Adipocyte (in vitro differentiated cells): ENCODE measurements at regions not wholly inside any gene's neighbourhood (a gene's known extent, or its start where the extent isn't known, plus 50 kb on each side); places are given as distances from the start of the nearest gene placed in this dataset.
"Not testable (repeated sequence)": the region's sequence is repeated elsewhere in the genome, so short reads cannot be mapped to it uniquely, and the experiment has no call there.

Experiments
- DNase-seq: peaks from one replicate; pipeline ENCODE4 v3.0.0-alpha.2; 2015; ENCODE audit warnings: low read depth
- H3K27me3 ChIP-seq: replicated peaks from 2 replicates; pipeline ENCODE4 v1.7.0; 2013; ENCODE audit warnings: mild to moderate bottlenecking, low read length, moderate library complexity; ENCODE audit not compliant: control insufficient read depth, insufficient read depth
- H3K36me3 ChIP-seq: 2 replicates; pipeline ENCODE4 v1.7.0; 2013; ENCODE audit warnings: low read length, mild to moderate bottlenecking, moderate library complexity; ENCODE audit not compliant: control insufficient read depth, insufficient read depth, severe bottlenecking
- H3K4me1 ChIP-seq: 2 replicates; pipeline ENCODE4 v1.7.0; 2013; ENCODE audit warnings: mild to moderate bottlenecking, low read length, moderate library complexity; ENCODE audit not compliant: control insufficient read depth, insufficient read depth
- H3K4me3 ChIP-seq: 2 replicates; pipeline ENCODE4 v1.7.0; 2013; ENCODE audit warnings: mild to moderate bottlenecking, low read length, moderate library complexity
- H3K9ac ChIP-seq: 2 replicates; pipeline ENCODE4 v1.7.0; 2013; ENCODE audit warnings: mild to moderate bottlenecking, low read length, moderate library complexity
- H3K9me3 ChIP-seq: 2 replicates; pipeline ENCODE4 v1.7.0; 2013; ENCODE audit warnings: mild to moderate bottlenecking, low read length, moderate library complexity; ENCODE audit not compliant: control insufficient read depth

DNA sequence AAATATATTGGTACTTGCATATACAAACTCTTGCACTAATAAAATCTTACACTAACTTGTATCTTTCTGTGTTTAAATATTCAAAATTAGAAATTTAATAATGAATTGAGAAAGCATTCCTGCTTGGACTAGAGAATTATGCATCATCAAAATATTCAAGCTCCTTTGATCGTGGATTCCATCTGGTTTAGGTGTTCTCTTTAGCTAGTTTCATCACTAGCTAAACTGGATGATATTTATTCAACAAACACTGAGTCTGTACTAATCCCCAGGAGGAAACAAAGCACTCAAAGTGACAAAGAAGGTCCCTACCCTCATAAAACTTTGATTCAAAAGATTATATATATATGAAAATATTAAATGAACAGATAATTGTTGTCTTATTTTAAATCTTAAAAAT lies 1360.9 kb upstream of the ALCAM start:
- Histone ChIP-seq H3K9ac (no peak overlapping the region), H3K36me3 (no peaks in the 10 kb centered on the region), H3K4me1 (no peaks in the 10 kb centered on the region), H3K27me3 (no peaks in the 10 kb centered on the region), H3K4me3 (no peak overlapping the region), H3K9me3 (no peaks in the 10 kb centered on the region)
- peak; percentile 21 for DNase-seq

DNA sequence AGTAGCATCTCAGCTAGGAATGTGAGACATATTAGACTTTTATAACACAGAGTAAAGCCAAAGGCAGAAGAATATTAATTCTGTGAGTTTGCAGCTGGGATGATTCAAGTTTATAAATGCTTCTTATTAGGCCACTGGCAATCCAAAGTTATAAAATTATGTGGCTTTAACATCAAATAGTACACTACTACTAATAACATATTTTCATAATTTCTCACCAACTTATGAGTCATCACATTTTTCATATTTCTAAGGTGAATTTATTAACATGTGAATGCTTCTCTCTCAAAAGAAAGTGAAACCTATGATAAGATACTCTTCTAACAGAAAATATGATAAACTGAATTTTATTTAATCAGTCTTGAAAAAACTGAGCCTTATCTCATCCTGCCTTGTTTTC lies 1348.2 kb upstream of the ALCAM start:
- Histone ChIP-seq H3K4me3 (no peak overlapping the region), H3K9me3 (peaks cover 14% of the 10 kb centered on the region), H3K4me1 (no peaks in the 10 kb centered on the region), H3K36me3 (no peaks in the 10 kb centered on the region), H3K9ac (no peak overlapping the region), H3K27me3 (no peaks in the 10 kb centered on the region)
- DNase-seq, result peak; percentile 5

DNA sequence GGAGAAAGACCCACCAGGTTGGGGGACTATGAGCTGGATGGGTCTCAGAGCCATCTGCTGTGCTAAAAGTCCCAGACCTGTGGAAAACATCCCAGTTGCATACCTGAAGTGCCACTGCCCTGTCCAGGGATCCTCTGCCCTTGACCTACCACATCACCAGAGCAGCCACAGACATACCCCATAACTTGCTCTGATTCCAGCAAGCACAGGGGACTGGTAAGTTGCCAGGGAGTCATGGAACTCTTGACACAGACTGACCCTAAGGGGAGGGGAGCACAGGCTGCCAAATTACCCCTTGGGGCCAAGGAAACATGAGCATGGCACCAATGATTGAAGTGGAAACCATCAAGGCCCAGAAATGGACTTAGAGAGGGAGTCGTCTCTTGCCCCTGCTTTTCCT lies 1335.1 kb upstream of the ALCAM start:
- no peaks in the 10 kb centered on the region for H3K4me1 ChIP-seq
- DNase-seq, result no peak
- H3K36me3 ChIP-seq, result no peaks in the 10 kb centered on the region
- peaks cover 4% of the 10 kb centered on the region for H3K9me3 ChIP-seq
- H3K27me3 ChIP-seq, result no peaks in the 10 kb centered on the region
- no peak overlapping the region for H3K4me3 ChIP-seq
- H3K9ac ChIP-seq, result no peak overlapping the region

DNA sequence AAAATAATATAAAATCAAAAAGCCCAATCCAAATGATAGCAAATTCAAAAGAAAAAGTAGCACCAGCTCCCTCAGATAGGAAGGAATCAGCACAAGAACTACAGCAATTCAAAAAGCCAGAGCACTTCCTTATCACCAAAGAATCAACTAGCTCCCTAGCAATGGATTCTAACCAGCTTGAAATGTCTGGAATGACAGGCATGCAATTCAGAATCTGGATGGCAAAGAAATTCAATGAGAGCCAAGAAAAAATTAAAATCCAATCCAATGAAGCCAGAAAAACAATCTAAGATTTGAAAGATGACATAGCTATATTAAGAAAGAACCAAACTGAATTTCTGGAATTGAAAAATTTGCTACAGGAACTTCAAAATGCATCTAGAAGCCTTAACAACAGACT lies 1334.4 kb upstream of the ALCAM start:
- no peaks in the 10 kb centered on the region for H3K4me1 ChIP-seq
- peaks cover 4% of the 10 kb centered on the region for H3K9me3 ChIP-seq
- H3K36me3 ChIP-seq, result no peaks in the 10 kb centered on the region
- H3K9ac ChIP-seq, result no peak overlapping the region
- no peaks in the 10 kb centered on the region for H3K27me3 ChIP-seq
- H3K4me3 ChIP-seq, result no peak overlapping the region
- DNase-seq, result peak; percentile 48

DNA sequence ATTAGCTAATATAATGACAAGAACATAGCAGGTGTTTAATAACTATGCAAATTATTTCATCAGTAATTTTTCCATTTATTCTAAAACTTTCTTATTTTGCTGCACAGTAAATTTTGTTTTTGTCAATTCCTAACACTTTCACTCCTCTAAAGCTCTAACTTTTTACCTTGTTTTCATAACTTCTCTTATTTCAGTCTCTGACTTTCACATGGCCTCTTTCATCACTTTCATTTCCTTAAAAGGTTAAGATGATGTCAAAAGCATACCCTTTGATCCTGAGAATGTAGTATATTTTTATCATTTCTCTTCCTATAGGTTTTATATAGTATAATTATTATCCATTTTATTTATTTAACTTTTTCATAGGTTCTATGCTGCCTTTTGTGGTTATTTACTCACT lies 1325.8 kb upstream of the ALCAM start:
- H3K36me3 ChIP-seq, result no peaks in the 10 kb centered on the region
- no peaks in the 10 kb centered on the region for H3K4me1 ChIP-seq
- H3K9ac ChIP-seq, result no peak overlapping the region
- no peak overlapping the region for H3K4me3 ChIP-seq
- no peaks in the 10 kb centered on the region for H3K9me3 ChIP-seq
- no peak for DNase-seq
- H3K27me3 ChIP-seq, result no peaks in the 10 kb centered on the region

DNA sequence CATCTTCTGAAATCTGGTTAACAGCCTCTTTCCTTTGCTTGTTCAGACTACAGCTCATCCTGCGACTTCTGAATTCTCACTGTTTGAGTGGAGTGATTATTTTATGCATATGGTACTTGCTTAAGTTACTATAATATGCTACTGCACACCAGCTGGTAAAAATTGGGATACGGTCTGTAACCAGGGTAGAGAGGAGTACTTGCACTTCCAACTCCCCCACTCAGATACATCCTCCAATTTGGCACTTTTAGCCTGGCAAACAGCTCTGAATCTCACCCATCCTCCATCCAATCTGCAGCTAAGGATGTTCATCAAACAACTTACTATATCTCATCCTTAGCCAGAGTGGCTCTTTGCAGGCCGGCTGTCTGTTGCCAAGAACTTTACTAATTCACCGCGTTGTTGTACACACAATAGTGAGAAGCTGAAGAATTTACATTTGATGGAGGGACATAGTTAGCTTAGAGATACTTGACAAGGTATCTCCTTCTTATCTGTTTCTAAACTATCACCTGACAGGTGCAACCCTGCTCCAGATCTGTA lies 1323.6 kb upstream of the ALCAM start:
- H3K4me3 ChIP-seq, H3K9ac ChIP-seq, DNase-seq, H3K27me3 ChIP-seq, H3K36me3 ChIP-seq, H3K9me3 ChIP-seq, H3K4me1 ChIP-seq: not testable (repeated sequence)

DNA sequence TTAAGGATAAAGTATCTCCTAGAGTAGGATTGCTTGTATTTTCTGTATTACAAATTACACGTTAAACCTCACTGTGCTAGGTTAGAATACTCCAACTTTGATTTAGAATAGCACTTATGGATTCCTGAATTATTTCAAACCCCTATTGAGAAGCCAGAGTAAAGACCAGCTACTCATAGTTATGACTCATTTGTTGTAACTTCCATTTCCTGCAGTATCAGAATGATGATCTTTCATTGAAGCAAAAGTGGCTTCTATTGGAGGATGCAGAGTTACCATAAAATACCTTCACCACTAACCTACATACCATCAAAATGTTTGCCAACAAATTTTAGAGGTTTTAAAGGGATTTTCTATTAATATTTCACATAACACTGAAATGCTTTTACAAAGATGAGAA lies 1322.7 kb upstream of the ALCAM start:
- peak; percentile 13 for DNase-seq
- H3K9me3 ChIP-seq, result no peaks in the 10 kb centered on the region
- H3K4me3 ChIP-seq, result no peak overlapping the region
- H3K27me3 ChIP-seq, result no peaks in the 10 kb centered on the region
- H3K9ac ChIP-seq, result no peak overlapping the region
- H3K4me1 ChIP-seq, result no peaks in the 10 kb centered on the region
- H3K36me3 ChIP-seq, result no peaks in the 10 kb centered on the region

DNA sequence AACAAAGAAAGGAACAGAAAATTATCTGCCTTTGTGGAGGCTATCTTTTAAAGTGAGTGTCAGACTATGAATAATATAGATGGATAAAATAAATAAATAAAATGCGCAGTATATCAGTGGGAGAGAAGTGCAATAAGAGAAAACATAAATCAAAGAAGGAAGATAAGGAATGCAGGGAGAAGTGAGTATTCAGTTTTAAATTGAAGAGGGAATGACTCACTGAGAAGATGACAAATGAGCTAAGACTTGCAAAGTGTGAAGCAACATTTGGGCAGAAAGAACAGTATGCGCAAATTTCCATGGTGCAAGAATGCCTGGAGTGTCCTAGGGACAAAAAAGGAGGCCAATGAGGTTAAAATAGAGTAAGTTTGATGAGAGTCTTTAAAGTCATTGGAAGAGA lies 1300.1 kb upstream of the ALCAM start:
- no peak overlapping the region for H3K9ac ChIP-seq
- DNase-seq, result peak; percentile 83

DNA sequence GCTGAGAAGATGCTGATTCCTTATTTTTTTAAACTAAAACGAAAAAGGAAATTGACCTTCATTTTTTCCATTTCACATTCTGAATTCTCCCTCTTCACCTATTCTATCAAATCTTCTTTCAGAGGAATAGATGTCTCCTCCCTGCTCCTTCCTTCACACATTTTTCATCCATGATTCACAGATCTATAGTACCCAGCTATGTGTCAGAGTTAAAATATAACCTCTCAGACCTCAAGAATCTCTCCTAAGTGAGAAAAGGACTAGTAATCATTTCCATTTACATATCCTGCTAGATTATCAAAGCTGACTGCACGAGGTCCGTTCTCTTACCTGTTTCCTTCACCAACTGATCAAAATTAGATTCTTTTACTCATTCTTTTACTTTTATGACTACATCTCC lies 1297.6 kb upstream of the ALCAM start:
- no peak overlapping the region for H3K9ac ChIP-seq
- no peak overlapping the region for H3K4me3 ChIP-seq
- H3K9me3 ChIP-seq, result no peaks in the 10 kb centered on the region
- no peaks in the 10 kb centered on the region for H3K27me3 ChIP-seq
- peak; percentile 11 for DNase-seq
- no peaks in the 10 kb centered on the region for H3K36me3 ChIP-seq
- peaks cover 13% of the 10 kb centered on the region for H3K4me1 ChIP-seq

More for the DNA sequence above, 1300.1 kb upstream of the ALCAM start:
- Histone ChIP-seq H3K27me3 (no peaks in the 10 kb centered on the region), H3K9me3 (no peaks in the 10 kb centered on the region), H3K4me3 (no peak overlapping the region), H3K36me3 (no peaks in the 10 kb centered on the region), H3K4me1 (peaks cover 13% of the 10 kb centered on the region)

DNA sequence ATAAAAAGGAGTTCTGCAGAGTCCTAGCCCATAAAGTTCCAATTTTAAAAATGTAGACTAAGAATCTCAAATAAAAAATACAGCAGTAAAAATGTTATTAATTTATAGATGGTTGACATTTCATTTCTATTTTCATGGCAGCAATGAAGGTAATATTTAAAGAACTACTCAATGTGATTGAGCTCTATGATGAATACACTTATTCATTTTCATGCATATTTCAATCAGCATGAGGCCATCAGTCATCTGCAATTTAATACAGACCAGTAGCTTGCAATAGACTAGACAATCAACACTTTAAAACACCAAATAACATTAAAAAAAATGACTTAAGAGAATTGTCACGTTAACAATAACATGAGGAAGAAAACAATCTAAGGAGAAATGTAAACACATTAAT lies 1295.8 kb upstream of the ALCAM start:
- Histone ChIP-seq H3K4me3 (no peak overlapping the region), H3K9ac (no peak overlapping the region), H3K4me1 (peaks cover 13% of the 10 kb centered on the region), H3K27me3 (no peaks in the 10 kb centered on the region), H3K36me3 (no peaks in the 10 kb centered on the region), H3K9me3 (no peaks in the 10 kb centered on the region)
- DNase-seq, result no peak

DNA sequence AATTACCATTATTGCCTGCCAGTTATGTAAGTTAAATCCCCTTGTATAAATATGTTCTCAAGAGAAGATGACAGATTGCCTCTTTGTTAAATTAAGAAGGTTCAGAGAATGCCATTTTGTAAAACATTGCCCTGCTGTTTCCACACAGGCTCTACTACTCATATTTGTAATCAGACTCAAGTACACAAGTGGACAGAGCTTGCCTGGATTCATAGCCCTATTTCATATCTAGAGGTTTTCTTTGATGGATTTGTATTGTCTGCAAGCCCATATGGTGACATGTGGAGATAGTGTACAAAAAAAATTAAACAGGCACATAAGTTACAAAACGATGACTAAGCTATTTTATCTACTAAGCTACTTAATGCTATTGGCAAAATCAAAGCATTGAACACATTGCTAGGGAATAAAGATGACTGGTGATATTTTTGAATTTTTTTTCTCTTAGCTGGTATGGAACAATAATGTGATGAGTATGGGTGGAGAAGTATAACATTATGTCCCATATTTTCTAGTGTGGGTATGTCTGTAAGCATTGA lies 1286.6 kb upstream of the ALCAM start:
- no peak for DNase-seq
- no peak overlapping the region for H3K4me3 ChIP-seq
- H3K36me3 ChIP-seq, result no peaks in the 10 kb centered on the region
- H3K9ac ChIP-seq, result no peak overlapping the region
- H3K4me1 ChIP-seq, result no peaks in the 10 kb centered on the region
- H3K27me3 ChIP-seq, result no peaks in the 10 kb centered on the region
- H3K9me3 ChIP-seq, result no peaks in the 10 kb centered on the region

DNA sequence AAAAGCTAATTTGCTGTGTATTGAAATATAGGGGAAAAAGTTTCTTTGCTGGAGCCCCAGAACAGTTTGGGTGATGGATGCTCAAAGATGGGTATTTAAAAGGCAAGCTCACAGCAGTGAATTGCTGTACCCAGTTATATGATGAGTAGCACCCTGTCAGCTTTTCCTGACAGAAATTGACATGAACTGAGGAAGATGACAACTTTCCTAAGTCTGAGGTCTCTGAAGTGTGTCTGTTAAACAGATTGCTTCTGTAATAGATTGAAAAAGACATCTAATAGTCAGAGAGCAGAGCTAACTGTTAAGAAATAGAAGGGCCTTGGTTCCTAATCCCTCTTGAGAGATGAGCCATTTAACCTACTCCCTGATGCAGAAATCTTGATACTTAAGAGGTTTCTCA lies 1278.0 kb upstream of the ALCAM start:
- Histone ChIP-seq H3K9ac (no peak overlapping the region), H3K4me3 (no peak overlapping the region), H3K9me3 (peaks cover 8% of the 10 kb centered on the region), H3K27me3 (no peaks in the 10 kb centered on the region), H3K4me1 (no peaks in the 10 kb centered on the region), H3K36me3 (no peaks in the 10 kb centered on the region)
- no peak for DNase-seq
